T-helper 22 cell (primary cell): ENCODE measurements at regions not wholly inside any gene's neighbourhood (a gene's known extent, or its start where the extent isn't known, plus 50 kb on each side); places are given as distances from the start of the nearest gene placed in this dataset.
"Not testable (repeated sequence)": the region's sequence is repeated elsewhere in the genome, so short reads cannot be mapped to it uniquely, and the experiment has no call there.

Experiments used
- DNase-seq: peaks from one replicate; pipeline ENCODE4 v3.0.0-alpha.2; 2020; ENCODE audit warnings: low read depth

- DNase-seq: peak; percentile 6
Measured at GRCh38 chr7:65251851-65252620, 121.6 kb upstream of the ZNF92 start.

GRCh38 chr7:65250697-65251395 is 122.8 kb upstream of the ZNF92 start:
- DNase-seq: no peak

DNA sequence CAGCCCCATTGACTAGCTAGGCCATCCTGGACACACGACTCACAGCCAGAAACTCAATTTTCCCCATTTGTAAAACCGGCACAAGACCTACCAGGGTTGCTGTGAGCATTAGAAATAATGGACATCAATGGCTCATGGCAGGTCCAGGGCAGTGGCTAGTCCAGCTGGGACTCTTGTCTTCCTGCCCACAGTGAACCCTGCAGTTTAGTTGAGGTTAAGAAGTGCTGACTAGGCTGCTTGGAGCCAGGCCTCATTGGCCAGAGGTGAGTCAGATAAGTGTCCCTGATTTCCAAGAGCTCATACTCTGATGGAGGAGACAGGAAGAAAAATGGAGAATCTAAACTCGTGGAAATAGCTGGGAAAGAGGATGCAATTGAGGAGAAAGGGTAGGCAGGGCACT is 123.4 kb upstream of the ZNF92 start:
- DNase-seq: no peak

GRCh38 chr7:65247491-65247890 is 126.2 kb upstream of the ZNF92 start:
- no peak for DNase-seq

- no peak for DNase-seq
Measured at GRCh38 chr7:65239707-65240352, 133.8 kb upstream of the ZNF92 start.

- no peak for DNase-seq
Measured at GRCh38 chr7:65239324-65239706, 134.3 kb upstream of the ZNF92 start.

DNA sequence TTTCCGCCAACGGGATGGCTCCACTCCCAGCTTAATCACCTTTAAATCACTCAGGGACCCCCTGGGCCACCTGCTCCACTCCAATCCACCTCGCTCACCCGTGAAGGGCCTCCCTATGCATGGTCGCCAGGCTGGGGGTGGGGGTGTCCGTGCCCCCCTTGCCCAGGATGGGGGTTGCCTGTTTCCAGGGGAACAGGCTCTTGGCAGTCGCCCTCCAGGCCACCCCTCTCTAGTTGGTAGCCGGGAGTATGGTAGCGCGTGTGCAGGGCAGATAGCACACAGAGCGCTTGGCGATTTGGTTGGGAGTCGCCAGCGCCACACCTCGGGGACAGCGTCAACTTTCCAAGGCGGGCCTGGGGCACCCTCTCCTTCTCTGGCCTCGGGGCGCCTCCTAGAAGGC is 134.9 kb upstream of the ZNF92 start:
- DNase-seq: no peak

- DNase-seq: no peak
Measured at GRCh38 chr7:65235586-65235985, 138.1 kb upstream of the ZNF92 start.

DNA sequence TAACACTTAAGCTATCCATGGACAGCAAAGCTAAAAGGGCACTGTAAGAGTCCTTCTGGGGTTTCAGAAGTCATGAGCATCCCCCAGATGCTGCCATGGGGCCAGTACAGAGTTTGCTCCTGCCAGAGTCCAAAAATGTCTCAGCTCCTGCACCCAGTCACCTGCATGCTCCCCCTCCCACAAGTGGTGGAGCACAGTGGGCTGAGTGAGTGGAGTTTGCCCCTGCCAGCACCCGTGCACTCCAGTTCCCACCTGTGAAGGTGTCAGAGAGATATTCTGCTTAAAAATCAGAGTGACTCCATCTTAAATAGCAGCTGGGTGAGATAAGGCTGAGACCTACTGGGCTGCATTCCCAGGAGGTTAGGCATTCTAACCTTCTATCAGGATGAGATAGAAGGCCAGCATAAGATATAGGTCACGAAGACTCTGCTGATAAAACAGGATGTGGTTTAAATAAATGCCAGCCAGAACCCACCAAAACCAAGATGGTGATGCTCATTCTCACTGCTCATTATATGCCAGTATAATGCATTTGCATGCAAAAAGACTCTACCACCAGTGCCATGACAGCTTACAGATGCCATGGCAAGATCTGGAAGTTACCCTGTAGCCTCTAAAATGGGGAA is 140.1 kb upstream of the ZNF92 start:
- no peak for DNase-seq

GRCh38 chr7:65230231-65230630 is 143.4 kb upstream of the ZNF92 start:
- no peak for DNase-seq

DNA sequence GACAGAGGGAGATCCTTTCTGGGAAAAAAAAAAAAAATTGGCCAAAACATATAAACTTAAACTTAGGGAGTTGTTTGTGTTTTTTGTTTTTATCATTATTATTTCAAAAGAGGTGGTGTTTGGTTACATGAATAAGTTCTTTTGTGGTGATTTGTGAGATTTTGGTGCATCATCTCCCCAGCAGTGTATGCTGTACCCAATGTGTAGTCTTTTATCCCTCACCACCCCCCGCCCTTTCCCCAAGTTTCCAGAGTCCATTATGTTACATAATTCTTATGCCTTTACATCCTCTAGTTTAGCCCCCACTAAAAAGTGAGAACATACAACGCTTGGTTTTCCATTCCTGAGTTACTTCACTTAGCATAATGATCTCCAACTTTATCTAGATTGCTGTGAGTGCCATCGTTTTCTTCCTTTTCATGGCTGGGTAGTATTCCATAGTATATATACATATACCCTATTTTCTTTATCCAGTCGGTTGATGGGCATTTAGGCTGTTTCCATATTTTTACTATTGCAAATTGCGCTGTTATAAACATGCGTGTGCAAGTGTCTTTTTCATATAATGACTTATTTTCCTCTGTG is 148.1 kb upstream of the ZNF92 start:
- DNase-seq: no peak

- no peak for DNase-seq
Measured at GRCh38 chr7:65222655-65223054, 151.0 kb upstream of the ZNF92 start.

DNA sequence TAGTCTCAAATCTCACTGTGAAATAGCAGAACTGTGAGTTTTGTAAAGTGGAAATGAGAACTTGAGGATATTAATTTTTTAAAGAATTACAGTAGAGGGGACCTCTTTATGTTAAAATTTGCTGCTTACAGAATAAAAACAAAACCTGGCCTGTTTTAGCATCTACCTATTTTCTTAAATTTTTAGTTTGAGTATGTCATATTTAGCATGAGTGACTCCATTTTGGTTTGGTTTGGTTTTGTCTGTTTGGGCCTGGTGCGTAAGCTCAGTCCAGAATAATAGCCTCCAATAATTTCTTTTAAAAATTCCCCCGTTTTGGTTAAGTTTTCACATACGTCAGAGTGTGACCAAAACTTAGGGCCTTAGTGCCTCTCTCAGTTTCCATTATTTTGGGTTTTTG is 152.0 kb upstream of the ZNF92 start:
- no peak for DNase-seq

GRCh38 chr7:65219623-65220022 is 154.0 kb upstream of the ZNF92 start:
- no peak for DNase-seq

- peak; percentile 35 for DNase-seq
Measured at GRCh38 chr7:65216469-65216868, 157.2 kb upstream of the ZNF92 start.

DNA sequence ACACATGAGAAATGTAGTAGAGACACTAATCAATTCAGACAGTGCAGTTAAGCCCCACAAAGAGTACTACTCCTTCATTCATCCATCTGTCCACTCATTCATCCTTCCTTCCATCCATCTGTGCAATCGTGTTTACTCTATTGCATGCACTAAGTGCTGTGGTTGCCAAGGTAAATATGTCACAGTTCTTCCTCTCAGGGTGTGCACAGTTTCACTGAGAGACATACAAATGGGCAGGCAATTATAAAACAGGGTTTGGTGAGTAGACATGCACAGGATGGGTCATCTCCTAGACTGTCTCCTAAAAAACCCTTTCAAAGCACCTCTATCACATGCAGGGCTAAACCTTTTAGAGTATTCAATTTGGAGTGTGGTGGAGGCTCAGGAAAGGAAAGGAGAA is 160.4 kb upstream of the ZNF92 start:
- DNase-seq: not testable (repeated sequence)

DNA sequence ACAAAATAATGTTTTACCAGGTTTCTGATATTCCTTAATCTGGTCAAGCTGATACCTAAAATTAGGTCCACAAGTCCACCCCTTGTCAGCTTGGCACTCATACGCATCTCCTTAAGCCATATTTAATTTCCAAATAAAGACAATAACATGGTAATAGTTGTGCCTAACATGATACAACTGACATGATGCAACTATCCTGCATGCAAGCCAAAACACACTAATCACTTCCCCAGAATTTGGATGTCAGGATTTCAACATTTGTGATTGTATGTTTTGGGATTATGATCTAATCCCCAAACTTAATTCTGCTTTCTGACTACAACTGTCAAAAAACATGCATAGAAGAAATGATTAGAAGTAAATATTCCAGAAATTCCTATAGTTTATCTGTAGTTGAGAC is 174.4 kb upstream of the ZNF92 start:
- DNase-seq: not testable (repeated sequence)

DNA sequence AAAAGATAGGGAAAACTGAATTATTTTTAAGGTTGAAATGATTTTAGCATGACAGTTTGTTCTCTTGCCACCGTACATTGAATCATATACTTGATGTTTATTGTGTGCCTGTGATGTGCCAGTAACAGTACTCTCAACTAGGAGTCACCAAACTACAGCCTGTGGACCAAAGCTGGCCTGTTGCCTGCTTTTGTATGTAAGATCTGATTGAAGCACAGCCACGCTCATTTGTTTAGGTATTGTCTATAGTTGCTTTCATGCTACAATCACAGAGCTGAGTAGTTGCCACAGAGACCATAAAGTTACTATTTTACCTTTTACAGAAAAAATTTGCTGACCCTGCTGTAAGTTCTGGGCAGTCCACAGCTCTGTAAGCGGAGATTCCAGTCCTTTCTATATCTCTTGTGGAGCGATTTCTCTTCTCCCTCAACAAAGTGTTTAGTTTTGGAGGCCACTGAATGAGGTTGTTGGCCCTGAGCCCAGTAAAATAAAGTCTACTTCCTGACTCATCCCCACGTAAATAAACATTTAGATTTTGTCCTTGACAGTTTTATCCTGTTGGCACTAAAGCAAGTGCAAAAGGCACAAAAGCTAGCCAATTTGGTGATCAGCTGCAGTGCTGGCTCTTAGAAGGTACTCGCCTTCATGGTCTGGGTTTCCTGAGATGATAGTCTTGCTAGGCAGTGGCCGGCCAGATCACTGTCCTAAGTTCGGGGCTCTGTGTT is 180.2 kb upstream of the ZNF92 start:
- DNase-seq: not testable (repeated sequence)

DNA sequence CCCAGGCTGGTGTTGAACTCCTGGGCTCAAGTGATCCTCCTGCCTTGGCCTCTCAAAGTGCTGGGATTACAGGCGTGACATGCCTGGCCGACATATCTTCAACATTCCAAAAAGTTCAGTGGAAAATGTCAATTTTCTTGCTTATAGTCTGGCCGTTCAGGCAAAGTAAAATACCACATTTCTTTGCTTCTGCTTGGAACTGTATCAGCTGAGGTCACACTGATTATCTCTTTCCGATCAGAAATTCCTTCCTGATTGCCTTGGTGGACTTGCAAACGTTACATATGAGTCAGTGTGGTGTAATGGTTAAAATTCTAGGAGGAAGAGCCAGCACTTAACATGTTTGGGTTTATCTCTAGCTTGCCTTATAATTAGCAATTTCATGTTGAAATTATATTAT is 170.6 kb upstream of the ERV3-1 start:
- not testable (repeated sequence) for DNase-seq

- not testable (repeated sequence) for DNase-seq
Measured at GRCh38 chr7:65150105-65150504, 143.6 kb upstream of the ERV3-1 start.

DNA sequence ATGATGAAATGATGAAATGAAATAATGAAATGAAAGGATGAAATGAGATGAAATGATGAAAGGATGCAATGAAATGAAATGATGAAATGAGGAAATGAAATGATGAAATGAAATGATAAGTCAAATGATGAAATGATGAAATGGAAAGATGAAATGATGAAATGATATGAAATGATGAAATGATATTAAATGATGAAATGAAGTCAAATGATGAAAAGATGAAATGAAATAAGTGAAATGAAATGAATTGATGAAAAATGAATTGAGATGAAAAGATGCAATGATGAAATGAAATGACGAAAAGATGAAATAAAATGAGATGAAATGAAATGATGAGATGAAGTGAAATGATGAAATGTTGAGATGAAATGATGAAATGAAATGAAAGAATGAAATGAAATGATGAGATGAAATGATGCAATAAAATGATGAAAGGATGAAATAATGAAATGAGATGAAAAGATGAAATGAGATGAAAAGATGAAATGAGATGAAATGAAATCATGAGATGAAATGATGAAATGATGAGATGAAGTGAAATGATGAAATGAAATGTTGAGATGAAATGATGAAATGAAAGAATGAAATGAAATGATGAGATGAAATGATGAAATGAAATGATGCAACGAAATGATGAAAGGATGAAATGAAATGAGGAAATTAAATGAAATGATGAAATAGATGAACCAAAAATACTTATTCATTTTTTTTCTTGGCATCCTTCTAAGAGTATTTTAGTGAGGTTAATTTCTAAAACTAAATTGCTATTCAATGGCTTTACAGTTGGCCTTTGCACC is 139.8 kb upstream of the ERV3-1 start:
- not testable (repeated sequence) for DNase-seq
